ENCODE measurements at regions not wholly inside any gene's neighbourhood (a gene's known extent, or its start where the extent isn't known, plus 50 kb on each side); places are given as distances from the start of the nearest gene placed in this dataset.

- intact Hi-C loops (cut with DNase I), result no loop called here
- WGBS, result 60% methylated on average over 3 of the region's 3 CpGs
- Histone ChIP-seq H3K4me3 (ENCODE audit: low read length) (no peak overlapping the region), H3K27ac (ENCODE audit: low read length) (no peak overlapping the region), H3K27me3 (ENCODE audit: control insufficient read depth, insufficient read depth) (no peaks in the 10 kb centered on the region), H3K9me3 (ENCODE audit: control insufficient read depth, low read length) (no peaks in the 10 kb centered on the region), H3K4me1 (ENCODE audit: control insufficient read depth, insufficient read depth, low read length) (no peaks in the 10 kb centered on the region)
- ATAC-seq (no peak), DNase-seq (no peak)
Observed at GRCh38 chr17:54784305-54784704, 116.3 kb upstream of the TOM1L1 start.

GRCh38 chr17:54785643-54786268 is 114.9 kb upstream of the TOM1L1 start:
- whole genome bisulfite sequencing, result 83% methylated on average over 8 of the region's 8 CpGs
- H3K4me3 ChIP-seq (ENCODE audit: low read length), result no peak overlapping the region
- ATAC-seq (no peak), DNase-seq (no peak)
- intact Hi-C loops (cut with DNase I), result no loop called here
- no peaks in the 10 kb centered on the region for H3K27me3 ChIP-seq (ENCODE audit: control insufficient read depth, insufficient read depth)
- no peak overlapping the region for H3K27ac ChIP-seq (ENCODE audit: low read length)
- H3K4me1 ChIP-seq (ENCODE audit: control insufficient read depth, insufficient read depth, low read length), result no peaks in the 10 kb centered on the region
- no peaks in the 10 kb centered on the region for H3K9me3 ChIP-seq (ENCODE audit: control insufficient read depth, low read length)

DNA sequence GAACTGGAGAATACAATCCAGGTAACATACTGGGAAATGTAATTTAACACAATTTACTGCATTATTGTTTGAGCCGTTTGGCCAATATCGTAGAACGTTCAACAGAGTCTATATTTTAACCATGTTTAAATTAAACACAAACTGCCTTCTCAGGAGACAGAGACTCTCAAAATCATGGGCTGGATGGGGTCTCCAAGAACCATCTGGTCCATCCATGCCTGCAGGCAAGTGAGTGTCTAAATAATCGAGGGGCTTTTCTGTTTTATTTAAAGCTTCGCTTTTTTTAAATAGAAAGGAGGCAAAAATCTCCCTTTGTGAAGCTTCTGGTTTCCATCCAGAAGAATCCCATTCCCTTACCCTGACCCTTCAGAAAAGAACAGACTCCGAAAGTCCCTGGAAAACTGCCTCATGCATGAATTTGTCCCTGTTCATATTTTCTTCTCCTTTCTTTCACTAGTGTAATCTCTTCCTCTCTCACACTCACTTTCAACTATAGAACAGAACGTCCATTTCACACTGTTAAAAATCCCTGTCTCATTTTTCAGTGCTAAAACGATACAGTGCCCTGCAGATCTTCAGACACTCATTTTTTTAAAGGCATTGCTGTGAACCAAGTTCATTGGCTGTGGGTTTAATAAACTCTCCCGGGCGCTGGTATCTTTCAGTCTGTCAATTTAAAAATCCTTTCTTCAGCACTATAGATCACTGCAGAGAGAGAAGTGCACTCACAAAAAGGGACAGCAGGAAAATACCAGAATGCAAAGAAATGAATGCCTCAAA is 111.4 kb upstream of the TOM1L1 start:
- H3K27ac ChIP-seq (ENCODE audit: low read length), result no peak overlapping the region
- H3K4me3 ChIP-seq (ENCODE audit: low read length), result no peak overlapping the region
- H3K27me3 ChIP-seq (ENCODE audit: control insufficient read depth, insufficient read depth), result no peaks in the 10 kb centered on the region
- DNase-seq, result no peak
- no peaks in the 10 kb centered on the region for H3K4me1 ChIP-seq (ENCODE audit: control insufficient read depth, insufficient read depth, low read length)
- H3K9me3 ChIP-seq (ENCODE audit: control insufficient read depth, low read length), result no peaks in the 10 kb centered on the region
- intact Hi-C loops (cut with DNase I), result no loop called here
- 60% methylated on average over 10 of the region's 10 CpGs for WGBS
- no peak for ATAC-seq

DNA sequence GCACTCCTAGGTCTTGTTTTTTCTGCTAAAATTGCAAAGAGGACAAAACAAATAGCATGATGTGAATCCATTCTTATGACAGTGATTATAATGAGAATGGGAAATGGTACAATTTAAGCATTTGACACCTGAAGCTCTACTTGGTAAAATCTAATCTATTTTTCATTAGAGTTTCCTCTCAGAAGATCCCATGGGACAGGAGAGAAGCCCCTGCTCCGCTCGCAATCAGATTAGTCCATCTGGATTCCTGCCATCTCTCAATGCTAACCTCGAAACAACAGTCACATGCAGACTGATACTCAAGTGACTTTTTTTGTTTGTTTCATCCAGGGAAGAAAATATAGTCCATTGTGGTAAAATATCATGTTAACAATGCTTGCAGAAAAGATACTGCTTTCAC is 107.4 kb upstream of the TOM1L1 start:
- H3K4me3 ChIP-seq (ENCODE audit: low read length), result no peak overlapping the region
- H3K9me3 ChIP-seq (ENCODE audit: control insufficient read depth, low read length), result no peaks in the 10 kb centered on the region
- intact Hi-C loops (cut with DNase I), result no loop called here
- 38% methylated on average over 3 of the region's 3 CpGs for WGBS
- H3K27ac ChIP-seq (ENCODE audit: low read length), result no peak overlapping the region
- H3K27me3 ChIP-seq (ENCODE audit: control insufficient read depth, insufficient read depth), result no peaks in the 10 kb centered on the region
- DNase-seq (no peak), ATAC-seq (no peak)
- H3K4me1 ChIP-seq (ENCODE audit: control insufficient read depth, insufficient read depth, low read length), result no peaks in the 10 kb centered on the region

DNA sequence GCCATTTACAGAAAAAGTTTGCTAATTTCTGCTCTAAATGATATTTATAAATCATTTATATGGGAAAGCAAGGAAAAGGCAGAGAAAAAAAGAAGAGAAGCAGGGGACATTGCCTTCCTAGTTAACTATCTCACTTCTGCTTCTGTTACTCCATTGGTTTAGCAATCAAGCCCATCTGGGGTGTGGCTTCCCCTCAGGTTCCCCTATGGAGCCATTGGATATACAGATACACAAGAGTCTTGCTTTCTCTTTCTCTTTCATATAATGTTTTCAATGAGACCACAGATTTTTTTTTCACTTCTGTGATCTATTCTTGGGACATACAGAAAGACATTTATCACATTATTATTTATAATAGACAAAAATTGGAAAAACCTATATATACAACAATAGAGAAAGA is 105.6 kb upstream of the TOM1L1 start:
- no peaks in the 10 kb centered on the region for H3K9me3 ChIP-seq (ENCODE audit: control insufficient read depth, low read length)
- H3K4me3 ChIP-seq (ENCODE audit: low read length), result no peak overlapping the region
- no peaks in the 10 kb centered on the region for H3K27me3 ChIP-seq (ENCODE audit: control insufficient read depth, insufficient read depth)
- H3K4me1 ChIP-seq (ENCODE audit: control insufficient read depth, insufficient read depth, low read length), result no peaks in the 10 kb centered on the region
- ATAC-seq, result no peak
- intact Hi-C loops (cut with DNase I), result no loop called here
- no peak for DNase-seq
- H3K27ac ChIP-seq (ENCODE audit: low read length), result no peak overlapping the region

DNA sequence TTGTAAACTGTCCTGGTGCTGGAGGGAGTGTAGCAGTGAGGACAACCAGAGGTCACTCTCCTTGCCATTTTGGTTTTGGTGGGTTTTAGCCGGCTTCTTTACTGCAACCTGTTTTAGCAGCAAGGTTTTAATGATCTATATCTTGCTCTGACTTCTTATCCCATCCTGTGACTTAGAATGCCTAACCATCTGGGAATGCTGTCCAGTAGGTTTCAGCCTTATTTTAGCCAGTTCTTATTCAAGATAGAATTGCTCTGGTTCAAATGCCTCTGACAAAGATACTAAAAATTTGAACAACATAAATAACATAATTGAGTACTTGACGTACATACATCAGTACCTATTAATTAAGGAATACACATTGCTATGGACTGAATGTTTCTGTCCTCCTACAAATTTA is 93.3 kb upstream of the TOM1L1 start:
- DNase-seq, result no peak
- Histone ChIP-seq H3K27me3 (ENCODE audit: control insufficient read depth, insufficient read depth) (no peaks in the 10 kb centered on the region), H3K4me1 (ENCODE audit: control insufficient read depth, insufficient read depth, low read length) (no peaks in the 10 kb centered on the region), H3K9me3 (ENCODE audit: control insufficient read depth, low read length) (no peaks in the 10 kb centered on the region), H3K27ac (ENCODE audit: low read length) (no peak overlapping the region), H3K4me3 (ENCODE audit: low read length) (no peak overlapping the region)
- ATAC-seq, result no peak
- intact Hi-C loops (cut with DNase I), result no loop called here
- 77% methylated on average over 2 of the region's 2 CpGs for WGBS

DNA sequence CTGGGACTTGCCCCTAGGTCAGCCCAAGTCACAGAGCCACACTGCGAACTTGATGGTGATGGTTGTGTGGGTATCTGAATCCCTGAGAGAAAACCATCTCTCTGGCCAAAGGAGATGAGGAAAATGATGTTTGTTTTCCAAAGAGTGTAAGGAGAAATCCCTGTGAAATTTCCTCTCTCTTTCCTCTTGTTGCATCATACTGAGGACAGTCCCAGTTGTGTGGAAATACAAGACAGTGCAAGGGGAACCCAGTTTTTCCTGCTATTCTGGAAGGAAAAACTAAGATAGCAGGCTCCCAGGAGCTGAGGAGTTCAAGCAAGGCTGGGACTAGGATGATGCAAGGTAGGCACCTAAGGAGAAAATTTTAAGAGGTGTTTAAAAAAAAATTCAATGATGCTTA is 86.8 kb upstream of the TOM1L1 start:
- 76% methylated on average over 1 of the region's 1 CpG for WGBS
- DNase-seq (no peak), ATAC-seq (no peak)
- H3K4me1 ChIP-seq (ENCODE audit: control insufficient read depth, insufficient read depth, low read length), result no peaks in the 10 kb centered on the region
- H3K27me3 ChIP-seq (ENCODE audit: control insufficient read depth, insufficient read depth), result no peaks in the 10 kb centered on the region
- intact Hi-C loops (cut with DNase I), result no loop called here
- no peak overlapping the region for H3K27ac ChIP-seq (ENCODE audit: low read length)
- H3K9me3 ChIP-seq (ENCODE audit: control insufficient read depth, low read length), result no peaks in the 10 kb centered on the region
- no peak overlapping the region for H3K4me3 ChIP-seq (ENCODE audit: low read length)

DNA sequence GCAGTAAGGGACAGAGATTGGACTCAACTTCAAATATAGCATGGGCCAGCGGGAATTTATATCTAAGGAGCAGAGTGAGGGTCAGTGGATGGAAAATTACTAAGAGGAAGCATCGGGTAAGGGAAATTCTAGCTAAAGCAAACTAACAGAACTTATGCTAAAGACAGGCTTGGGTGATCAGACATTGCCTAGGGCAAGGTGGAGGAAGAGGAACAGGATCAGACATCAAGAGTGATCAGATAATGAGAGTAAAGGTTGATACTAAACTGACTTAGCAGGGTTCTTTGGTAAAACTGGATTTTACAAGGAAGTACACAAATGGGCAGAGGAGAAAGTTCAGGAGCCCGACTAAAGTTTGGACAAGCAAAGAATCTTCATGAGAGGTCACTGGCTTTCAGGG is 86.3 kb upstream of the TOM1L1 start:
- DNase-seq (no peak), ATAC-seq (no peak)
- Histone ChIP-seq H3K9me3 (ENCODE audit: control insufficient read depth, low read length) (no peaks in the 10 kb centered on the region), H3K4me1 (ENCODE audit: control insufficient read depth, insufficient read depth, low read length) (no peaks in the 10 kb centered on the region), H3K27ac (ENCODE audit: low read length) (no peak overlapping the region), H3K4me3 (ENCODE audit: low read length) (no peak overlapping the region), H3K27me3 (ENCODE audit: control insufficient read depth, insufficient read depth) (no peaks in the 10 kb centered on the region)
- intact Hi-C loops (cut with DNase I), result no loop called here
- WGBS, result 69% methylated on average over 3 of the region's 3 CpGs

DNA sequence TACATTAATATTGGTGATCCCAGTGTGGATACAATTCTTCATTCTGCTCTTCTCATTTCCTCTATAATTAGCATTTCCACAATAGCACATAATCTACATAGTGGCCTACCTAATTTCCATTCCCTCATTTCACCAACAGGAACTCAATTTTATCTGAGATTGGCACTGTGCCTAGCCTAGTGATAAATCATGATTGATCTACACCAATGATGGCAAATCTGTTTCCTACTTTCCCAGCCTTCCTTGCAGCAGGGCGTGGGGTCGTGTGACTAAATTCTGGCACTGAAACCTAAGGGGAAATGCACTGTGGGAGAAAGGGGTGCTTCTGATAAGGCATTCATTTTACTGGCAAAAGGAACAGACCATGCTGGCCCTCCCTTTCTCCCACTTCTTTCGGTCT is 66.6 kb upstream of the TOM1L1 start:
- intact Hi-C loops (cut with DNase I), result no loop called here

DNA sequence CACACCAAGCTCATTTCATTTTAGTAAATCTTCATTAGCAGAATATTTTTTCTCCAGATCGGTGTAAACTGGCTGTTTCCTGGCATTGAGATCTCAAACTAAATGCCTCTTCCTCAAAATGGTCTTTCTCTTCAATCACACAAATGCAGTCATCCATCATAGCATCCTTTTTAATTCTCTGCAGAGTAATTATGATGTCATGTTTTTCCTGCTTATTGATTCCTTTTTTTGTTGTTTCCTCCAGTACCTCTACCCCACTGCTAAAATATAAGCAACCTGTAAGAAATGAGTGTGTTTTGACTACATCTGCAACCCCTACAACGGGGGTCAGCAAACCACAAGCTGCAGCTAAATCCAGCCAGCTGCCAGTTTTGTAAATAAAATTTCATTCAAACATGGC is 65.6 kb upstream of the TOM1L1 start:
- ATAC-seq (no peak), DNase-seq (no peak)
- Histone ChIP-seq H3K4me1 (ENCODE audit: control insufficient read depth, insufficient read depth, low read length) (no peaks in the 10 kb centered on the region), H3K27ac (ENCODE audit: low read length) (no peak overlapping the region), H3K4me3 (ENCODE audit: low read length) (no peak overlapping the region), H3K27me3 (ENCODE audit: control insufficient read depth, insufficient read depth) (no peaks in the 10 kb centered on the region), H3K9me3 (ENCODE audit: control insufficient read depth, low read length) (no peaks in the 10 kb centered on the region)
- intact Hi-C loops (cut with DNase I), result no loop called here
- 75% methylated on average over 2 of the region's 2 CpGs for WGBS

More for the DNA sequence above, 66.6 kb upstream of the TOM1L1 start:
- H3K27ac ChIP-seq (ENCODE audit: low read length), result no peak overlapping the region
- no peaks in the 10 kb centered on the region for H3K27me3 ChIP-seq (ENCODE audit: control insufficient read depth, insufficient read depth)
- H3K4me3 ChIP-seq (ENCODE audit: low read length), result no peak overlapping the region
- DNase-seq (no peak), ATAC-seq (no peak)
- no peaks in the 10 kb centered on the region for H3K9me3 ChIP-seq (ENCODE audit: control insufficient read depth, low read length)
- WGBS, result 54% methylated on average over 3 of the region's 3 CpGs
- no peaks in the 10 kb centered on the region for H3K4me1 ChIP-seq (ENCODE audit: control insufficient read depth, insufficient read depth, low read length)

GRCh38 chr17:54836723-54837462 is 63.8 kb upstream of the TOM1L1 start:
- H3K9me3 ChIP-seq (ENCODE audit: control insufficient read depth, low read length), result no peaks in the 10 kb centered on the region
- H3K4me3 ChIP-seq (ENCODE audit: low read length), result no peak overlapping the region
- WGBS, result 80% methylated on average over 11 of the region's 11 CpGs
- intact Hi-C loops (cut with DNase I), result no loop called here
- ATAC-seq (no peak), DNase-seq (peak in 1 of 3 donors; percentile 18)
- H3K27ac ChIP-seq (ENCODE audit: low read length), result no peak overlapping the region
- no peaks in the 10 kb centered on the region for H3K27me3 ChIP-seq (ENCODE audit: control insufficient read depth, insufficient read depth)
- H3K4me1 ChIP-seq (ENCODE audit: control insufficient read depth, insufficient read depth, low read length), result no peaks in the 10 kb centered on the region

Measured in right cardiac atrium (tissue), 5 donors.